PC-3 (cell line): ENCODE measurements at regions not wholly inside any gene's neighbourhood (a gene's known extent, or its start where the extent isn't known, plus 50 kb on each side); places are given as distances from the start of the nearest gene placed in this dataset.

Experiments
- ATAC-seq: fragments of 200-7000 bp; cut with Tn5 transposase; 2 replicates; pipeline ENCODE4 v1.9.1; 2020; ENCODE audit warnings: mild to moderate bottlenecking, moderate library complexity
- BruUV-seq: library from RNA; stranded (reverse); fragments of 400-500 nt; replicated peaks from 2 replicates; lab custom pipeline; 2021; lab: Mats Ljungman, UMichigan
- CTCF ChIA-PET: fragments of 300-600 bp; sonication (Branson Sonifier 250); formaldehyde crosslinking; loops from one replicate; lab custom pipeline; 2022; ENCODE audit warnings: antibody characterized with exemption; lab: Charles Lee
- POLR2A ChIA-PET: fragments of 300-600 bp; sonication (Branson Sonifier 250); formaldehyde crosslinking; loops from one replicate; lab custom pipeline; 2022; ENCODE audit warnings: antibody characterized with exemption; ENCODE audit not compliant: unreplicated experiment; lab: Charles Lee
- DNase-seq: peaks from one replicate; pipeline ENCODE4 v3.0.0-alpha.2; 2015
- H2AFZ ChIP-seq: fragments of 300-600 bp; sonication (generic); 2 replicates; pipeline ENCODE4 v1.6.0; 2016; ENCODE audit warnings: antibody characterized with exemption, low read length
- H3F3A ChIP-seq: fragments of 300-600 bp; sonication (generic); one replicate; pipeline ENCODE4 v1.6.0; 2017; ENCODE audit warnings: antibody characterized with exemption, low read length, control low read depth, mild to moderate bottlenecking; ENCODE audit not compliant: unreplicated experiment
- H3K27ac ChIP-seq: fragments of 300-600 bp; sonication (generic); 2 replicates; pipeline ENCODE4 v1.5.1; 2016; ENCODE audit warnings: mild to moderate bottlenecking, low read length
- H3K27me3 ChIP-seq: fragments of 300-600 bp; sonication (generic); 2 replicates; pipeline ENCODE4 v1.6.1; 2016; ENCODE audit warnings: low read length, mixed read lengths
- H3K36me3 ChIP-seq: fragments of 300-600 bp; sonication (generic); 2 replicates; pipeline ENCODE4 v1.6.1; 2016; ENCODE audit warnings: low read depth, mixed run types, low read length, mixed read lengths
- H3K4me1 ChIP-seq: fragments of 300-600 bp; sonication (generic); 2 replicates; pipeline ENCODE4 v1.5.1; 2016; ENCODE audit warnings: low read length; ENCODE audit not compliant: insufficient read depth
- H3K4me2 ChIP-seq: fragments of 300-600 bp; sonication (generic); 2 replicates; pipeline ENCODE4 v1.6.0; 2016; ENCODE audit warnings: low read length
- H3K4me3 ChIP-seq: fragments of 300-600 bp; sonication (generic); 2 replicates; pipeline ENCODE4 v1.5.1; 2016; ENCODE audit warnings: mild to moderate bottlenecking, low read length, mixed read lengths
- H3K79me2 ChIP-seq: fragments of 300-600 bp; sonication (generic); 2 replicates; pipeline ENCODE4 v1.6.1; 2017; ENCODE audit warnings: low read length, mixed read lengths
- H3K9ac ChIP-seq: fragments of 300-600 bp; sonication (generic); 2 replicates; pipeline ENCODE4 v1.6.0; 2016; ENCODE audit warnings: mild to moderate bottlenecking, low read length
- H3K9me2 ChIP-seq: fragments of 300-600 bp; sonication (generic); replicated peaks from 2 replicates; pipeline ENCODE4 v1.6.1; 2016; ENCODE audit warnings: mixed run types, low read length, mixed read lengths
- H3K9me3 ChIP-seq: fragments of 300-600 bp; sonication (generic); 2 replicates; pipeline ENCODE4 v1.6.1; 2016; ENCODE audit warnings: low read length, mixed read lengths
- H4K20me1 ChIP-seq: fragments of 300-600 bp; sonication (generic); 2 replicates; pipeline ENCODE4 v1.6.1; 2016; ENCODE audit warnings: low read length, mixed read lengths
- EZH2 ChIP-seq: fragments of 300-600 bp; sonication (generic); IDR thresholded peaks from one replicate; pipeline ENCODE4 v1.6.1; 2017; ENCODE audit warnings: antibody characterized with exemption, mild to moderate bottlenecking, low read length; ENCODE audit not compliant: unreplicated experiment
- EZH2phosphoT487 ChIP-seq: fragments of 300-600 bp; sonication (generic); IDR thresholded peaks from 2 replicates; pipeline ENCODE4 v1.6.1; 2018; ENCODE audit warnings: mild to moderate bottlenecking, antibody characterized with exemption, low read length, borderline replicate concordance
- intact Hi-C: fragments of 100-400 bp; cut with micrococcal nuclease; formaldehyde crosslinking; loops from 2 replicates; pipeline ENCODE4 v1.9.0; 2023
- TF ChIP-seq, protein P1 (sequence below): fragments of 300-600 bp; sonication (generic); conservative IDR thresholded peaks from 2 replicates; pipeline ENCODE4 v1.5.1; 2017; ENCODE audit warnings: antibody characterized with exemption, low read depth, mild to moderate bottlenecking, low read length

DNA sequence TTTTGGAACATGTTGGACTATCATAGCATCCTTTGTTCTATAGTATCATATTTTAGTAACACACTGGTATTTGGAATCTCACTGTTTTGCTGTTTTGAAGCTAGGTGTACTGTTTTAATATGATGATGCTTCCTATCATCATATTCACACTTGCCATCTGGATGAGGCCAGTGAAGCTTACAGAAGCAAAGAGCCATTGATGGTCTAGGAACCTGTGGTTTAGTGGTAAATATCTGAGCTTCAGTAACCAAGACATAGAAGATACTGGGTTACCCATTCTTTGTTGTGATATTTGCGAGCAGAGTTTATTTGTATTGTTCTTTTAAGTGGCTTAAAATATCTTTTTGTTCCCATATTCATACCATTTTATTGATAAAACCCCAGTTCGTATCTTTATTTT, 304.1 kb downstream of the SATB1 start:
- no peaks in the 10 kb centered on the region for H3K79me2 ChIP-seq
- no peak overlapping the region for H3K27ac ChIP-seq
- no peak overlapping the region for H3K4me3 ChIP-seq
- no TSS peak for BruUV-seq
- no peak overlapping the region for H3K4me2 ChIP-seq
- ChIA-PET CTCF (no interaction called here), POLR2A (no interaction called here)
- peaks cover 16% of the 10 kb centered on the region for H3K4me1 ChIP-seq
- intact Hi-C loops = no loop called here
- H4K20me1 ChIP-seq = no peaks in the 10 kb centered on the region
- no peak for TF ChIP-seq EZH2
- no peak for DNase-seq
- no peaks in the 10 kb centered on the region for H3K9me3 ChIP-seq
- no peaks in the 10 kb centered on the region for H3K27me3 ChIP-seq
- no peaks in the 10 kb centered on the region for H3F3A ChIP-seq
- no peak overlapping the region for H2AFZ ChIP-seq
- no peak overlapping the region for H3K9ac ChIP-seq
- H3K36me3 ChIP-seq = no peaks in the 10 kb centered on the region
- ATAC-seq = no peak
- no peaks in the 10 kb centered on the region for H3K9me2 ChIP-seq

DNA sequence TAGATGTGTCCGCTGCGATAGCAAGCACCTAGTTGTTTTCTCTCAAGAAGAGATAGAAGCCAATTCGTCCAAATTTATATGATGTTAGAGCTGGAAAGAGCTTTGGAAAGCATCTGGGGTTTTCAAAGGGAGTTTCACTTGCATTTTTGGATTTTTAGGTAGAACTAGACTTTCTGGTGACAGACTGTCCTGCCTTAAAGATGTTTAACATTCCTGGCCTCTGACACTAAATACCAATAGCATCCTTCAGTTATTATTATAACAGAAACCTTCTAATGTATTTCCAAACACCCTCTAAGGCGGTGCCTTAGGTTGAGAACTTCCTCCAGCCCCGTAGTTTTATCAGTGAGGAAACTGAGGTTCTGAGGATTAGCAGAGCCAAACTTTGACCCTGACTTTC, 305.3 kb downstream of the SATB1 start:
- POLR2A ChIA-PET = no interaction called here
- peaks cover 24% of the 10 kb centered on the region for H3K4me1 ChIP-seq
- no peak overlapping the region for H3K4me2 ChIP-seq
- TF ChIP-seq EZH2phosphoT487 (no peak), EZH2 (no peak)
- TF ChIP-seq, protein P1, sequence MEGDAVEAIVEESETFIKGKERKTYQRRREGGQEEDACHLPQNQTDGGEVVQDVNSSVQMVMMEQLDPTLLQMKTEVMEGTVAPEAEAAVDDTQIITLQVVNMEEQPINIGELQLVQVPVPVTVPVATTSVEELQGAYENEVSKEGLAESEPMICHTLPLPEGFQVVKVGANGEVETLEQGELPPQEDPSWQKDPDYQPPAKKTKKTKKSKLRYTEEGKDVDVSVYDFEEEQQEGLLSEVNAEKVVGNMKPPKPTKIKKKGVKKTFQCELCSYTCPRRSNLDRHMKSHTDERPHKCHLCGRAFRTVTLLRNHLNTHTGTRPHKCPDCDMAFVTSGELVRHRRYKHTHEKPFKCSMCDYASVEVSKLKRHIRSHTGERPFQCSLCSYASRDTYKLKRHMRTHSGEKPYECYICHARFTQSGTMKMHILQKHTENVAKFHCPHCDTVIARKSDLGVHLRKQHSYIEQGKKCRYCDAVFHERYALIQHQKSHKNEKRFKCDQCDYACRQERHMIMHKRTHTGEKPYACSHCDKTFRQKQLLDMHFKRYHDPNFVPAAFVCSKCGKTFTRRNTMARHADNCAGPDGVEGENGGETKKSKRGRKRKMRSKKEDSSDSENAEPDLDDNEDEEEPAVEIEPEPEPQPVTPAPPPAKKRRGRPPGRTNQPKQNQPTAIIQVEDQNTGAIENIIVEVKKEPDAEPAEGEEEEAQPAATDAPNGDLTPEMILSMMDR = no peak
- no peak overlapping the region for H2AFZ ChIP-seq
- no peaks in the 10 kb centered on the region for H4K20me1 ChIP-seq
- ATAC-seq (no peak), DNase-seq (no peak)
- no peaks in the 10 kb centered on the region for H3K36me3 ChIP-seq
- intact Hi-C loops = no loop called here
- H3F3A ChIP-seq = no peaks in the 10 kb centered on the region
- H3K79me2 ChIP-seq = no peaks in the 10 kb centered on the region
- no peak overlapping the region for H3K4me3 ChIP-seq
- BruUV-seq = no TSS peak
- H3K27me3 ChIP-seq = no peaks in the 10 kb centered on the region
- H3K9ac ChIP-seq = no peak overlapping the region
- no peak overlapping the region for H3K27ac ChIP-seq
- no peaks in the 10 kb centered on the region for H3K9me3 ChIP-seq
- CTCF ChIA-PET = no interaction called here
- no peaks in the 10 kb centered on the region for H3K9me2 ChIP-seq

DNA sequence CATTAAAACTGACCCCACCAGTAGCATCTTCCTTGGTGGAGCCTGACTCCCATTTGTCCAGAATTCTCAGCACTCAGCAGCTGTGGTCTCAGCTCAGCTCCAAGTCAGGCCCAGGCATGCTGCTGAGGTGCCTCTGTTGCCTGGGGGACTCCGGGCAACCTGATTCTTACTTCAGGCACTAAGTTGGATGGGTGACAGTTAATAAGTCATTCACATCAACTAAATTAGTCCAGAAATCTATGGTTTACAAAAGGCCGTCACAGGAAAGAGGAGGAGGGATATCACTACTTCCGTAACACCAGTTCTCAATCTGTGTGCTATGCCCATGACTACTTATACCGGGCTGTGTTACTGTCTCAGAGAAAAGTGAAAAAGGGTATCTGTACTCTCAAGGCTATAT, 310.2 kb downstream of the SATB1 start:
- Histone ChIP-seq H3K4me2 (no peak overlapping the region), H3K27me3 (no peaks in the 10 kb centered on the region), H3K9me2 (no peaks in the 10 kb centered on the region), H3K79me2 (no peaks in the 10 kb centered on the region), H3F3A (no peaks in the 10 kb centered on the region), H3K36me3 (no peaks in the 10 kb centered on the region), H3K4me1 (peaks cover 18% of the 10 kb centered on the region), H2AFZ (no peak overlapping the region), H3K4me3 (no peak overlapping the region), H4K20me1 (no peaks in the 10 kb centered on the region), H3K9me3 (no peaks in the 10 kb centered on the region), H3K9ac (no peak overlapping the region), H3K27ac (no peak overlapping the region)
- CTCF ChIA-PET = no interaction called here
- intact Hi-C loops = no loop called here
- ATAC-seq = no peak
- no TSS peak for BruUV-seq
- no peak for DNase-seq
- POLR2A ChIA-PET = no interaction called here
- TF ChIP-seq, protein P1 = no peak
